ENCODE measurements at regions not wholly inside any gene's neighbourhood (a gene's known extent, or its start where the extent isn't known, plus 50 kb on each side); places are given as distances from the start of the nearest gene placed in this dataset.
"Not testable (repeated sequence)": the region's sequence is repeated elsewhere in the genome, so short reads cannot be mapped to it uniquely, and the experiment has no call there.

- FAIRE-seq: no peak
Measured at GRCh38 chr3:106931904-106932303, 445.3 kb upstream of the CCDC54 start.

DNA sequence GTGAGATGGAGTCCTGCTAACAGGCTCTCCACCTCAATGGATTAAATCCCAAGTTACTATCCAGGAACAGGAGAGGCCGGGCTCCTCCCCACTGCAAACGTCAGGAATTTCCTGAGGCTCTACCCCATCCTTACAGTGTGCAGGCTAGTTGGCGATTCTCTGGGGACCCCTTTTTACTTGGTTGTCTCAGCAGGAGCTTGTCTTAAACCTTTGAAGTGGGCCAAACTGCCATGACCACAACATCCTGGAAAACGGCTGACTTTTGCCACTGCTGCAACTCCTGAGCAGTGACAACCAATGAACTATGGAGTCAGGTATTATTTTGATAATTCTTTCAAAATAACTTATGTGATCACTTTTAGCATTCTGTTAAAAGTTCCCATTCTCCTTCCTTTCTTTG, 440.9 kb upstream of the CCDC54 start:
- FAIRE-seq: no peak

More at GRCh38 chr3:106931904-106932303, 445.3 kb upstream of the CCDC54 start:
- DNase-seq (ENCODE audit: low spot score): no peak

DNA sequence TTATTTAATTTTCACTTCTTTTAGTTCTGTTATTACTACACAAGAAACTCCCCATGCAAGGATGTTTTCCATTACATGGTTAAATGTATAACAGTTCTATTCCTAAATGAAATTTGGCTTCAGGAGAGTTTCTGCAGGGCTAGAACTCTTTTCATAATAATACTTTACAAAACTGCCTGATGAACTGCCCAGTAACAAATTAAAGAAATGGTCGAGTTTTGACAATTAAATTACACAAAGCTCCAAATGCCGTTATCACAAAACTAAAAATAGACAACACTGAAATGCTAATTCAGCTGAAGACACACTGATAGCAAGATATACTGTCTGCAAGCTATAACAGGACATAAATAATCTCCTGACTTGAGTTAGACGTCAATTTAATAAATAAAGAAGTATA, 435.2 kb upstream of the CCDC54 start:
- DNase-seq (ENCODE audit: low spot score) (no peak), FAIRE-seq (no peak)

More for the DNA sequence above, 440.9 kb upstream of the CCDC54 start:
- no peak for DNase-seq (ENCODE audit: low spot score)

DNA sequence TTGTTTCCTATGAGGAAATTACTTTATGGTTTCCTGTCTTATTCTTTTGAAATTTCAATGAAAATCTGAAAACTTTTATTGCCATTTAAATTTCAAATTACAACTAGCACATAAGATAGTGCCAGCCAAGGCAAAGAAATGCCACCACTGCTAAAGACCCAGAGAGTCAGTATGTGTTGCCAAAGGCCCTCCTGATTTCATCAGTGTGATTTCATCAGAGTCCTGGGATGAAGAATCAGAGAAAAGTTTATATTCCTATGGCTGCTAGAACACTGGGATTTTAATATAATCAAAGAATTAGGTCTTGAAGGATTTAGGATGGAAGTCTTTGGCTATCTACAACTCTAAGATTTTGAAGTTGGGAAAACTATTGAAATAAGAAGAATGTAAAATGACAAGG, 434.2 kb upstream of the CCDC54 start:
- DNase-seq (ENCODE audit: low spot score) (no peak), FAIRE-seq (no peak)

- no peak for FAIRE-seq
- no peak for DNase-seq (ENCODE audit: low spot score)
Measured at GRCh38 chr3:106945435-106945834, 431.8 kb upstream of the CCDC54 start.

- no peak for FAIRE-seq
- DNase-seq (ENCODE audit: low spot score): no peak
Measured at GRCh38 chr3:106946866-106947265, 430.4 kb upstream of the CCDC54 start.

- FAIRE-seq: no peak
- DNase-seq (ENCODE audit: low spot score): no peak
Measured at GRCh38 chr3:106957029-106957428, 420.2 kb upstream of the CCDC54 start.

DNA sequence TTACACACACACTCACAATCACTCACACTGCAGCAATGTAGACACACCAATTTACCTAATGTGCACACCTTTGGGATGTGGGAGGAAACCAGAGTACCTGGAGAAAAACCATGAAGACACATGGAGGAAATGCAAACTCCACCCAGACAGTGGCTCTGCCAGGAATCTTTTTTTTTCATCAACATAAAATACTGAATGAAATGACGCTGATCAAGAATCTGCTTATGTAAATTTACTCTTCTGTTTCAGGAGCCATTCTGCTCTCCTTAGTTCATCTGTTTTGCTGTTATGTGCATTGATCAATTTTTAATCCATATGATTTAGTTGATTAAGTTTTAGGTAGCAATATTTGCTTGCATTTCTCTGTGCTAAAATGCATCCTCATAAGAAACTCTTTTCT, 414.2 kb upstream of the CCDC54 start:
- DNase-seq (ENCODE audit: low spot score): no peak
- no peak for FAIRE-seq

DNA sequence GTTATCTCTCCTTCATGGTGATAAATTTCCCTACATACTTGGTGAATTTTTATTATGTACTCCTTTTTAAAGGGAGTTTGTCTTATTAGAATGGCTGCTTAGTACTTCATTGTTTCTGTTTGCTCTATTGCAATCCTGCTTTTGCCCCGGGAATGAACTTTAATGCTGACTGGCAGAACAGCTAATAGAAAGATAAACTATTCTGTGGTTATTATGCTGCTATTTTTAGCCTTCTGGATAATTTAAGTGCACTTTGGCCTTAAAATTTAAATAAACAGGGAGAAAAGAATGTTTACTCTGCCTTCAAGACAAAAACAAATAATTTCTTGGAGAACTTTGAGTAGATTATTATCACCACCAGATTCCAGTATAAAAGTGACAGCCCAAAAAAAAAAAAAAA, 413.8 kb upstream of the CCDC54 start:
- DNase-seq (ENCODE audit: low spot score): no peak
- no peak for FAIRE-seq

GRCh38 chr3:106965307-106965706, 411.9 kb upstream of the CCDC54 start:
- FAIRE-seq (no peak), DNase-seq (ENCODE audit: low spot score) (no peak)

GRCh38 chr3:106969596-106969995, 407.6 kb upstream of the CCDC54 start:
- FAIRE-seq: no peak

DNA sequence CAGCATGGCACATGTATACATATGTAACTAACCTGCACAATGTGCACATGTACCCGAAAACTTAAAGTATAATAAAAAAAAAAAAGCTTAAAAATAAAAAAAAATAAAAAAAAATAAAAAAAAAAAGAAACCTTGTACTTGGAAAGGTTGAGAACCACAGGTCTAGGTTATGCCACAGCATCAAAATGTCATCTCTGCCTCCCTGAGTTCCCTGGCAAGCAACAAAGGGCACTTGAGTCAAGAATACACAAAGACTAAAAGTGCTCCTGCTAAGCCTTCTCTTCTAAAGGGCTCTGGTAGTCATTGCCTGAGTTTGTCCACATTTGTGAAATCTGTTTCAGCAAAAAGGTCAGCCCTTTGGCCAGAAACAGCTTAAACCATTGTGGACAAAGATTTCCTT, 395.8 kb upstream of the CCDC54 start:
- DNase-seq (ENCODE audit: low spot score) (no peak), FAIRE-seq (no peak)

More at GRCh38 chr3:106969596-106969995, 407.6 kb upstream of the CCDC54 start:
- DNase-seq (ENCODE audit: low spot score): no peak

- FAIRE-seq: no peak
- DNase-seq (ENCODE audit: low spot score): no peak
Measured at GRCh38 chr3:106985721-106986120, 391.5 kb upstream of the CCDC54 start.

GRCh38 chr3:106998841-106999682, 378.2 kb upstream of the CCDC54 start:
- not testable (repeated sequence) for DNase-seq (ENCODE audit: low spot score); FAIRE-seq

DNA sequence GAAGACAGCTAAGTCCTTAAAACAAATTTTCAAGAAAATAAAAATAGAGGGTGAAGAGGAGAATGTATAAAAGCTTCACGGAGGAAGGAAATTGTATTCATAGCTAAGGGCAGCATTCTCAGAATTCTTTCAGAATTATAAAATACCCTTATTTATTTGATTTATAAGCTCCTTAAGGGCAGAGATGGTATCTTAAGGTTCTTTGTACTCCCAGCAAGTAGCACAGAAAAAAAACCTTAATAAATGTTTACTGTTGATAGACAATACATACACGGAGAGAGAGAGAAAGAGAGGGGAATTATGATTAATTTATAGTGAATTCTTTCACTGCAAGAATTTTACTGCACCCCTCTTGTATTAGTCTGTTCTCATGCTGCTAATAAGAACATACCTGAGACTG, 375.6 kb upstream of the CCDC54 start:
- DNase-seq (ENCODE audit: low spot score) (no peak), FAIRE-seq (no peak)

- not testable (repeated sequence) for DNase-seq (ENCODE audit: low spot score); FAIRE-seq
Measured at GRCh38 chr3:107005352-107005751, 371.9 kb upstream of the CCDC54 start.

DNA sequence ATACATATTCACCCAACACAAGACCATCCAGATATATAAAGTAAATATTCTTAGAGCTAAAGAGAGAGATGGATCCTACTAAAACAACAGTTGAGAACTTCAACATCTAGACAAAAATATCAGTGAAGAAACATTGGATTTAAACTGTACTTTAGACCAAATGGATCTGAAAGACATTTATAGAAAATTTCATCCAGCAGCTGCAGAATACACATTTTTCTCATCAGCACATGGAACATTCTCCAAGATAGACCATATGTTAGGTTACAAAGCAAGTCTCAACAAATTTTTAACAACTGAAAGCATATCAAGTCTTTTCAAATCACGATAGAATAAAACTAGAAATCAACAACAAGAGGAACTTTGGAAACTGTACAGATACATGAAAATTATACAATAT, 369.0 kb upstream of the CCDC54 start:
- no peak for FAIRE-seq
- no peak for DNase-seq (ENCODE audit: low spot score)

GRCh38 chr3:107013641-107014040, 363.6 kb upstream of the CCDC54 start:
- no peak for FAIRE-seq

DNA sequence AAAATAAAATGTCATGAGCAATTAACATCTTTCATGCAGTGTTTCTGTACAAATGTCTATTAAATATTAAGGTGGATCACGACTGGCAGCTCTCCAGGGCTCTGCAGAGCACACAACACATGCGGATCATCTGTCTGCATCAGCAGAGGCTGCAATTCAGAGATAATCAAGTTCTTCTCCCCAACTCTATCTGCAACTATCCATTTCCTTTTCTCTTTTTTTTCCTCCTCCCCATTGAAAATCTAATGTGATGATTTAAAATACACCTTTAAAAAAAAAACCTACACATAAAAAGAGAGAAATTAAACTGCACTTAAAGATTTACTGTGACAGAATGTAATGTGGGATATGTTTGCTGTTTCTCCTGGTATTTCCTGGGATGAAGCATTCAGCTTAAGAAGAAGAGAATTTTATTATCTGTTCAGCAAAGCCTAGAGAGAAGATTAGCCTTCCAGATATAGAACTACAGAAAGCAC, 352.6 kb upstream of the CCDC54 start:
- no peak for DNase-seq (ENCODE audit: low spot score)
- no peak for FAIRE-seq

More at GRCh38 chr3:107013641-107014040, 363.6 kb upstream of the CCDC54 start:
- DNase-seq (ENCODE audit: low spot score): no peak

DNA sequence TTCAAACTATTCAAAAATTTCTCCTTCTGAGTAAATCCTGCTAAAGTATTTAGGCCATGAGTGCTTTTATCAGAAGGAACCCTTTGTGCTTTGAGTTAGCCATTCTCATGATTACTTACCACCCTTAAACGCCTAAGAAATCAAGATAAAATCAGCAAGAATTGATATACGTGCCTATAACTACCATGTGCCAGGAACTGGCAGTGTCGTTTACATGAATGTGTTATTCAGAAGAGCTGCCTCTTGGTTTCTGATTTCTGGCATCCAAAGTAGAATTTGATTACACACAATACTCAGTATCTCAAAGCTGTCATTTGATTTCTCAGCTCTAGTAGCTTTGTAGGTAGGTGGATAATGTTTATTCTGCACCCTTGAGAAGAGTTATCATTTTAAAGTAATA, 351.3 kb upstream of the CCDC54 start:
- no peak for FAIRE-seq

GRCh38 chr3:107028086-107028485, 349.2 kb upstream of the CCDC54 start:
- FAIRE-seq (no peak), DNase-seq (ENCODE audit: low spot score) (no peak)

More for the DNA sequence above, 351.3 kb upstream of the CCDC54 start:
- no peak for DNase-seq (ENCODE audit: low spot score)

DNA sequence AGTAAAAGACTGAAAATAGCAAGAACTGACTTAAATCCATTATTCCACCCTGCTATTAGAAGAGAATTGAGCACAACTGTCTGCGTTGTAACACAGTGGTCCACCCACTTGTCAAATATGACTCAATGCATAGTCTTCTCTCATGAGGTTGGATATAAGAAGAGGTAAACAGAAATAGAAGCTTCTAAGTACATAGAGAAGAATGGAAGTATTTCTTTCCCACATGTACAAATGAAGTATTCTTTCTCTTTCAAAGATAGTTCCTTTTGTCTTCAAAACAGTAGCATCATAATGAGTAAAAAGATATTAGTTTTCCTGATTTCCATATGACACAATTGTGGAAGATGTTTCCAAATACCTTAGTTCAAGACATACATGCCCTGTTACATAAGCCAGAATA, 348.6 kb upstream of the CCDC54 start:
- no peak for FAIRE-seq
- DNase-seq (ENCODE audit: low spot score): no peak

DNA sequence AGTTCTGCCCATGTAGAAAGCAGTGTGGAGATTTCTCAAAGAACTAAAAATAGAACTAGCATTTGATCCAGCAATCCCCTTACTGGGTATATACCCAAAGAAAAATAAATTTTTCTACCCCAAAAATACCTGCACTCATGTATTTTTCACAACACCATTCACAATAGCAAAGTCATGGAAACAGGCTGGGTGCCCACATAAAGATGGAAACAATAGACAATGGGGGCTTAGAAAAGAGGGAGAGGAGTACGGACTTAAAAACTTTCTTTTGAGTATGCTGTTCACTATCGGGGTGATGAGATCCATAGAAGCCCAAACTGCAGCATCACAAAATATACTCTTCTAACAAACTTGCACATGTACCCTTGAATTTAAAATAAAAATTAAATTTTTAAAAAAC, 345.1 kb upstream of the CCDC54 start:
- no peak for DNase-seq (ENCODE audit: low spot score)
- FAIRE-seq: no peak
